ENCODE measurements at regions not wholly inside any gene's neighbourhood (a gene's known extent, or its start where the extent isn't known, plus 50 kb on each side); places are given as distances from the start of the nearest gene placed in this dataset.

DNA sequence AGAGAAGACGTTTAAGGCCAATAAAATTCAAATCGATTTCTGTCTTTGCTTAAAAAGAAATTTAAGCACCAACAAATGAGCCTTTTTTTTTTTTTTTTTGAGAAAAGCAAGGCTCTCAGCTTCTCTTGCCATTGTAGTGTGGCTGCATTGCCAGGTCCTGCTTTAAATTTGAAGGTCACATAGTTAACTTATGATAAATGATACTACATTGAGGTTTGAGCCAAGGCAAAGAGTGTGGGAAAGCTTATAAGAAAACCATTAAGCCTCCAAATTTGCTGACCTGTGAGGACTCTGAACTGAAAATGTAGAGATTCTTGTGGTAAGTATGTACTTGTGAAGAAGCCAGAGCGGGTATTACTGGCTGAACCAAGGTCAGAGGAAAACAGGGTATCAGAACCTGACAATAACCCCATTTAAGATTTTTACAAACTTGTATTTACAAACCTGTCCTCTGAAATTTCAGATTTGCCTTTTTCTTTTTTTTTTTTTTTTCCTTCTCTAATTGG lies 519.7 kb upstream of the RGMA start:
- TF ChIP-seq, protein P1, sequence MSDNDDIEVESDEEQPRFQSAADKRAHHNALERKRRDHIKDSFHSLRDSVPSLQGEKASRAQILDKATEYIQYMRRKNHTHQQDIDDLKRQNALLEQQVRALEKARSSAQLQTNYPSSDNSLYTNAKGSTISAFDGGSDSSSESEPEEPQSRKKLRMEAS (IDR thresholded peaks at IDR 0.05; ENCODE audit: low read depth), result no peak
- TF ChIP-seq POLR2AphosphoS5 (IDR thresholded peaks at IDR 0.05; ENCODE audit: low read depth, low read length), result no peak
- TF ChIP-seq, protein P2, sequence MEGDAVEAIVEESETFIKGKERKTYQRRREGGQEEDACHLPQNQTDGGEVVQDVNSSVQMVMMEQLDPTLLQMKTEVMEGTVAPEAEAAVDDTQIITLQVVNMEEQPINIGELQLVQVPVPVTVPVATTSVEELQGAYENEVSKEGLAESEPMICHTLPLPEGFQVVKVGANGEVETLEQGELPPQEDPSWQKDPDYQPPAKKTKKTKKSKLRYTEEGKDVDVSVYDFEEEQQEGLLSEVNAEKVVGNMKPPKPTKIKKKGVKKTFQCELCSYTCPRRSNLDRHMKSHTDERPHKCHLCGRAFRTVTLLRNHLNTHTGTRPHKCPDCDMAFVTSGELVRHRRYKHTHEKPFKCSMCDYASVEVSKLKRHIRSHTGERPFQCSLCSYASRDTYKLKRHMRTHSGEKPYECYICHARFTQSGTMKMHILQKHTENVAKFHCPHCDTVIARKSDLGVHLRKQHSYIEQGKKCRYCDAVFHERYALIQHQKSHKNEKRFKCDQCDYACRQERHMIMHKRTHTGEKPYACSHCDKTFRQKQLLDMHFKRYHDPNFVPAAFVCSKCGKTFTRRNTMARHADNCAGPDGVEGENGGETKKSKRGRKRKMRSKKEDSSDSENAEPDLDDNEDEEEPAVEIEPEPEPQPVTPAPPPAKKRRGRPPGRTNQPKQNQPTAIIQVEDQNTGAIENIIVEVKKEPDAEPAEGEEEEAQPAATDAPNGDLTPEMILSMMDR (IDR thresholded peaks at IDR 0.05), result no peak
- no peak for TF ChIP-seq RFX5 (IDR thresholded peaks at IDR 0.05; ENCODE audit: low read length)
- no peak for TF ChIP-seq RAD21 (IDR thresholded peaks at IDR 0.05; ENCODE audit: low read length)
- no peak for TF ChIP-seq JUND (IDR thresholded peaks at IDR 0.05)
- no peak for TF ChIP-seq IRF3 (IDR thresholded peaks at IDR 0.05; ENCODE audit: low read depth, low read length)
- no peak for TF ChIP-seq RCOR1 (IDR thresholded peaks at IDR 0.05; ENCODE audit: low read length)
- no peak for TF ChIP-seq CHD2 (IDR thresholded peaks at IDR 0.05; ENCODE audit: low read length, partially characterized antibody)
- no peak for TF ChIP-seq MEF2A (IDR thresholded peaks at IDR 0.05; ENCODE audit: borderline replicate concordance, low read depth)
- no peak for TF ChIP-seq EP300 (IDR thresholded peaks at IDR 0.05; ENCODE audit: borderline replicate concordance in 1 of 2, low read depth in 1 of 2, low read length in 1 of 2)
- TF ChIP-seq, protein P3, sequence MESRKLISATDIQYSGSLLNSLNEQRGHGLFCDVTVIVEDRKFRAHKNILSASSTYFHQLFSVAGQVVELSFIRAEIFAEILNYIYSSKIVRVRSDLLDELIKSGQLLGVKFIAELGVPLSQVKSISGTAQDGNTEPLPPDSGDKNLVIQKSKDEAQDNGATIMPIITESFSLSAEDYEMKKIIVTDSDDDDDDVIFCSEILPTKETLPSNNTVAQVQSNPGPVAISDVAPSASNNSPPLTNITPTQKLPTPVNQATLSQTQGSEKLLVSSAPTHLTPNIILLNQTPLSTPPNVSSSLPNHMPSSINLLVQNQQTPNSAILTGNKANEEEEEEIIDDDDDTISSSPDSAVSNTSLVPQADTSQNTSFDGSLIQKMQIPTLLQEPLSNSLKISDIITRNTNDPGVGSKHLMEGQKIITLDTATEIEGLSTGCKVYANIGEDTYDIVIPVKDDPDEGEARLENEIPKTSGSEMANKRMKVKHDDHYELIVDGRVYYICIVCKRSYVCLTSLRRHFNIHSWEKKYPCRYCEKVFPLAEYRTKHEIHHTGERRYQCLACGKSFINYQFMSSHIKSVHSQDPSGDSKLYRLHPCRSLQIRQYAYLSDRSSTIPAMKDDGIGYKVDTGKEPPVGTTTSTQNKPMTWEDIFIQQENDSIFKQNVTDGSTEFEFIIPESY (IDR thresholded peaks at IDR 0.05; ENCODE audit: borderline replicate concordance, low read depth), result no peak
- TF ChIP-seq EZH2phosphoT487 (IDR thresholded peaks at IDR 0.05; ENCODE audit: borderline replicate concordance, low read depth), result no peak
- TF ChIP-seq USF2 (IDR thresholded peaks at IDR 0.05; ENCODE audit: borderline replicate concordance, low read depth, low read length), result no peak

Measured in SK-N-SH (cell line).